Left ventricle myocardium inferior (tissue), 1 donor: ENCODE measurements at regions not wholly inside any gene's neighbourhood (a gene's known extent, or its start where the extent isn't known, plus 50 kb on each side); places are given as distances from the start of the nearest gene placed in this dataset.

ENCODE experiments used
- DNase-seq: peaks from one replicate; pipeline ENCODE4 v3.0.0-alpha.2; 2020
- H3K27ac ChIP-seq: fragments of 200-600 bp; replicated peaks from 2 replicates; pipeline ENCODE4 v1.8.0; 2021
- H3K27me3 ChIP-seq: fragments of 200-600 bp; 2 replicates; pipeline ENCODE4 v1.8.0; 2021; ENCODE audit warnings: low read depth
- H3K36me3 ChIP-seq: fragments of 200-600 bp; 2 replicates; pipeline ENCODE4 v1.8.0; 2021
- H3K4me1 ChIP-seq: fragments of 200-600 bp; 2 replicates; pipeline ENCODE4 v1.8.0; 2021
- H3K4me3 ChIP-seq: fragments of 200-600 bp; 2 replicates; pipeline ENCODE4 v1.8.0; 2021; ENCODE audit warnings: mild to moderate bottlenecking, moderate library complexity
- H3K9me3 ChIP-seq: fragments of 200-600 bp; replicated peaks from 2 replicates; pipeline ENCODE4 v1.8.0; 2021
- CTCF ChIP-seq: fragments of 200-600 bp; IDR thresholded peaks from 2 replicates; pipeline ENCODE4 v1.8.0; 2021; ENCODE audit warnings: antibody characterized with exemption, mild to moderate bottlenecking, borderline replicate concordance
- intact Hi-C: fragments of 100-400 bp; cut with micrococcal nuclease; formaldehyde crosslinking; loops from one replicate; pipeline ENCODE4 v1.11.0; 2022
- donor health status: DM: no; HTN: yes; CAD: no; lungs with severe emphysema.

GRCh38 chr15:101570241-101570640 is 80.7 kb upstream of the PCSK6 start:
- no peak for DNase-seq
- intact Hi-C loops: no loop called here
- TF ChIP-seq CTCF: no peak

GRCh38 chr15:101568821-101569555 is 79.5 kb upstream of the PCSK6 start:
- intact Hi-C loops: no loop called here
- Histone ChIP-seq H3K4me3 (no peak overlapping the region), H3K4me1 (peaks cover 7% of the 10 kb centered on the region), H3K9me3 (no peaks in the 10 kb centered on the region), H3K36me3 (no peaks in the 10 kb centered on the region), H3K27ac (no peak overlapping the region), H3K27me3 (no peaks in the 10 kb centered on the region)
- no peak for DNase-seq
- TF ChIP-seq CTCF: no peak

More at GRCh38 chr15:101570241-101570640, 80.7 kb upstream of the PCSK6 start:
- Histone ChIP-seq H3K4me1 (peaks cover 7% of the 10 kb centered on the region), H3K36me3 (no peaks in the 10 kb centered on the region), H3K4me3 (no peak overlapping the region), H3K9me3 (no peaks in the 10 kb centered on the region), H3K27ac (no peak overlapping the region), H3K27me3 (no peaks in the 10 kb centered on the region)

- intact Hi-C loops: no loop called here
Observed at GRCh38 chr15:101568309-101568708, 78.8 kb upstream of the PCSK6 start.

GRCh38 chr15:101566748-101567488 is 77.4 kb upstream of the PCSK6 start:
- TF ChIP-seq CTCF: no peak
- no peak overlapping the region for H3K4me3 ChIP-seq
- intact Hi-C loops: no loop called here
- DNase-seq: peak; percentile 28
- no peak overlapping the region for H3K27ac ChIP-seq
- no peaks in the 10 kb centered on the region for H3K9me3 ChIP-seq
- no peaks in the 10 kb centered on the region for H3K36me3 ChIP-seq
- no peaks in the 10 kb centered on the region for H3K27me3 ChIP-seq
- H3K4me1 ChIP-seq: peaks cover 7% of the 10 kb centered on the region

More at GRCh38 chr15:101568309-101568708, 78.8 kb upstream of the PCSK6 start:
- Histone ChIP-seq H3K9me3 (no peaks in the 10 kb centered on the region), H3K27ac (no peak overlapping the region), H3K27me3 (no peaks in the 10 kb centered on the region), H3K4me1 (peaks cover 7% of the 10 kb centered on the region), H3K36me3 (no peaks in the 10 kb centered on the region), H3K4me3 (no peak overlapping the region)
- no peak for TF ChIP-seq CTCF
- no peak for DNase-seq

GRCh38 chr15:101565377-101565776 is 75.9 kb upstream of the PCSK6 start:
- intact Hi-C loops: no loop called here

More at GRCh38 chr15:101565377-101565776, 75.9 kb upstream of the PCSK6 start:
- H3K4me3 ChIP-seq: no peak overlapping the region
- no peaks in the 10 kb centered on the region for H3K9me3 ChIP-seq
- H3K27ac ChIP-seq: no peak overlapping the region
- no peak for TF ChIP-seq CTCF
- no peaks in the 10 kb centered on the region for H3K27me3 ChIP-seq
- DNase-seq: no peak
- no peaks in the 10 kb centered on the region for H3K36me3 ChIP-seq
- H3K4me1 ChIP-seq: peaks cover 7% of the 10 kb centered on the region
